ENCODE measurements at regions not wholly inside any gene's neighbourhood (a gene's known extent, or its start where the extent isn't known, plus 50 kb on each side); places are given as distances from the start of the nearest gene placed in this dataset.

GRCh38 chr13:22198001-22198400 lies 527.1 kb downstream of the FGF9 start:
- no peaks in the 10 kb centered on the region for H3K9me3 Mint-ChIP-seq
- H3K36me3 Mint-ChIP-seq (ENCODE audit: low read depth), result no peaks in the 10 kb centered on the region
- peaks cover 55% of the 10 kb centered on the region for H3K4me1 Mint-ChIP-seq
- peak overlapping the region in 1 of 3 experiments; percentile 27 for H3K4me3 Mint-ChIP-seq
- H3K27me3 Mint-ChIP-seq (ENCODE audit: low read depth), result peaks cover 5% of the 10 kb centered on the region
- TF ChIP-seq CTCF (IDR thresholded peaks at IDR 0.05; ENCODE audit: unreplicated experiment in 3 of 3), result no peak
- H3K27ac Mint-ChIP-seq, result peak overlapping the region in 2 of 3 experiments; percentile 75 to 81

- H3K27me3 Mint-ChIP-seq (ENCODE audit: low read depth), result peaks cover 5% of the 10 kb centered on the region
- no peaks in the 10 kb centered on the region for H3K36me3 Mint-ChIP-seq (ENCODE audit: low read depth)
- TF ChIP-seq CTCF (IDR thresholded peaks at IDR 0.05; ENCODE audit: unreplicated experiment in 3 of 3), result no peak
- H3K4me1 Mint-ChIP-seq, result peaks cover 55% of the 10 kb centered on the region
- H3K27ac Mint-ChIP-seq, result peak overlapping the region in 2 of 3 experiments; percentile 75 to 81
- no peaks in the 10 kb centered on the region for H3K9me3 Mint-ChIP-seq
- peak overlapping the region in 1 of 3 experiments; percentile 27 for H3K4me3 Mint-ChIP-seq
Measured at GRCh38 chr13:22198641-22199217, 527.9 kb downstream of the FGF9 start.

GRCh38 chr13:22200440-22200839 lies 529.6 kb downstream of the FGF9 start:
- no peaks in the 10 kb centered on the region for H3K36me3 Mint-ChIP-seq (ENCODE audit: low read depth)
- peak overlapping the region in 2 of 3 experiments; percentile 12 to 81 for H3K27ac Mint-ChIP-seq
- H3K9me3 Mint-ChIP-seq, result peaks cover 3% of the 10 kb centered on the region
- H3K4me1 Mint-ChIP-seq, result peaks cover 48% of the 10 kb centered on the region
- no peak for TF ChIP-seq CTCF (IDR thresholded peaks at IDR 0.05; ENCODE audit: unreplicated experiment in 3 of 3)
- H3K4me3 Mint-ChIP-seq, result no peak overlapping the region
- no peaks in the 10 kb centered on the region for H3K27me3 Mint-ChIP-seq (ENCODE audit: low read depth)

GRCh38 chr13:22201375-22201925 lies 530.6 kb downstream of the FGF9 start:
- Mint-ChIP-seq H3K9me3 (peaks cover 3% of the 10 kb centered on the region), H3K27ac (peak overlapping the region in 2 of 3 experiments; percentile 61 to 81), H3K27me3 (ENCODE audit: low read depth) (no peaks in the 10 kb centered on the region), H3K4me1 (peaks cover 48% of the 10 kb centered on the region), H3K36me3 (ENCODE audit: low read depth) (no peaks in the 10 kb centered on the region), H3K4me3 (no peak overlapping the region)
- no peak for TF ChIP-seq CTCF (IDR thresholded peaks at IDR 0.05; ENCODE audit: unreplicated experiment in 3 of 3)

GRCh38 chr13:22210134-22210930 lies 539.5 kb downstream of the FGF9 start:
- no peak overlapping the region for H3K27ac Mint-ChIP-seq
- peaks cover 3% of the 10 kb centered on the region for H3K9me3 Mint-ChIP-seq
- H3K4me1 Mint-ChIP-seq, result peaks cover 8% of the 10 kb centered on the region
- H3K36me3 Mint-ChIP-seq (ENCODE audit: low read depth), result no peaks in the 10 kb centered on the region
- H3K4me3 Mint-ChIP-seq, result no peak overlapping the region
- peaks cover 10% of the 10 kb centered on the region for H3K27me3 Mint-ChIP-seq (ENCODE audit: low read depth)
- no peak for TF ChIP-seq CTCF (IDR thresholded peaks at IDR 0.05; ENCODE audit: unreplicated experiment in 3 of 3)

Measured in nephron (organoid).